ENCODE measurements at regions not wholly inside any gene's neighbourhood (a gene's known extent, or its start where the extent isn't known, plus 50 kb on each side); places are given as distances from the start of the nearest gene placed in this dataset.
A peak's percentile ranks its signal among the peaks of the same experiment; 100 is the strongest.

DNA sequence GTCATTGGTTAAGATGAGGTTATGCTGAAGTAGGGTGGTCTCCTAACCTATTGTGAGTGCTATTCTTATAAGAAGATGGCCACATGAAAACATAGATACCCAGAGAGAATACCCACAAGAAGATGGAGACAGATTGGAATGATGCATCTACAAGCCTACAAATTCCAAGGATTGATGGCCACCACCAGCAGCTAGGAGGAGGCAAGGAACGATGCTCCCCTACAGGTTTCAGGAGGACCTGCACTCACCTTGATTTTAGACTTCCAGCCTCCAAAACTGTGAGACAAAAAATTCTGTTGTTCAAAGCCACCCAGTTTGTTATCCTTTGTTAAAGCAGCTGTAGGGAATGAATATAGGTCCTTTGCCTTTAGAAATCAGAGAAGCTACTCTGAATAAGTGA lies 227.4 kb downstream of the NEDD1 start:
- TF ChIP-seq, protein P1, sequence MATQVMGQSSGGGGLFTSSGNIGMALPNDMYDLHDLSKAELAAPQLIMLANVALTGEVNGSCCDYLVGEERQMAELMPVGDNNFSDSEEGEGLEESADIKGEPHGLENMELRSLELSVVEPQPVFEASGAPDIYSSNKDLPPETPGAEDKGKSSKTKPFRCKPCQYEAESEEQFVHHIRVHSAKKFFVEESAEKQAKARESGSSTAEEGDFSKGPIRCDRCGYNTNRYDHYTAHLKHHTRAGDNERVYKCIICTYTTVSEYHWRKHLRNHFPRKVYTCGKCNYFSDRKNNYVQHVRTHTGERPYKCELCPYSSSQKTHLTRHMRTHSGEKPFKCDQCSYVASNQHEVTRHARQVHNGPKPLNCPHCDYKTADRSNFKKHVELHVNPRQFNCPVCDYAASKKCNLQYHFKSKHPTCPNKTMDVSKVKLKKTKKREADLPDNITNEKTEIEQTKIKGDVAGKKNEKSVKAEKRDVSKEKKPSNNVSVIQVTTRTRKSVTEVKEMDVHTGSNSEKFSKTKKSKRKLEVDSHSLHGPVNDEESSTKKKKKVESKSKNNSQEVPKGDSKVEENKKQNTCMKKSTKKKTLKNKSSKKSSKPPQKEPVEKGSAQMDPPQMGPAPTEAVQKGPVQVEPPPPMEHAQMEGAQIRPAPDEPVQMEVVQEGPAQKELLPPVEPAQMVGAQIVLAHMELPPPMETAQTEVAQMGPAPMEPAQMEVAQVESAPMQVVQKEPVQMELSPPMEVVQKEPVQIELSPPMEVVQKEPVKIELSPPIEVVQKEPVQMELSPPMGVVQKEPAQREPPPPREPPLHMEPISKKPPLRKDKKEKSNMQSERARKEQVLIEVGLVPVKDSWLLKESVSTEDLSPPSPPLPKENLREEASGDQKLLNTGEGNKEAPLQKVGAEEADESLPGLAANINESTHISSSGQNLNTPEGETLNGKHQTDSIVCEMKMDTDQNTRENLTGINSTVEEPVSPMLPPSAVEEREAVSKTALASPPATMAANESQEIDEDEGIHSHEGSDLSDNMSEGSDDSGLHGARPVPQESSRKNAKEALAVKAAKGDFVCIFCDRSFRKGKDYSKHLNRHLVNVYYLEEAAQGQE (IDR thresholded peaks at IDR 0.05; ENCODE audit: borderline replicate concordance): no peak
- TF ChIP-seq POLR2AphosphoS5 (IDR thresholded peaks at IDR 0.05) (no peak), TAF1 (IDR thresholded peaks at IDR 0.05; ENCODE audit: low read depth) (no peak)
- TF ChIP-seq, protein P2, sequence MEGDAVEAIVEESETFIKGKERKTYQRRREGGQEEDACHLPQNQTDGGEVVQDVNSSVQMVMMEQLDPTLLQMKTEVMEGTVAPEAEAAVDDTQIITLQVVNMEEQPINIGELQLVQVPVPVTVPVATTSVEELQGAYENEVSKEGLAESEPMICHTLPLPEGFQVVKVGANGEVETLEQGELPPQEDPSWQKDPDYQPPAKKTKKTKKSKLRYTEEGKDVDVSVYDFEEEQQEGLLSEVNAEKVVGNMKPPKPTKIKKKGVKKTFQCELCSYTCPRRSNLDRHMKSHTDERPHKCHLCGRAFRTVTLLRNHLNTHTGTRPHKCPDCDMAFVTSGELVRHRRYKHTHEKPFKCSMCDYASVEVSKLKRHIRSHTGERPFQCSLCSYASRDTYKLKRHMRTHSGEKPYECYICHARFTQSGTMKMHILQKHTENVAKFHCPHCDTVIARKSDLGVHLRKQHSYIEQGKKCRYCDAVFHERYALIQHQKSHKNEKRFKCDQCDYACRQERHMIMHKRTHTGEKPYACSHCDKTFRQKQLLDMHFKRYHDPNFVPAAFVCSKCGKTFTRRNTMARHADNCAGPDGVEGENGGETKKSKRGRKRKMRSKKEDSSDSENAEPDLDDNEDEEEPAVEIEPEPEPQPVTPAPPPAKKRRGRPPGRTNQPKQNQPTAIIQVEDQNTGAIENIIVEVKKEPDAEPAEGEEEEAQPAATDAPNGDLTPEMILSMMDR (IDR thresholded peaks at IDR 0.05; ENCODE audit: poor library complexity, severe bottlenecking): peak; percentile 9
- no peaks in the 10 kb centered on the region for H3K36me3 ChIP-seq (ENCODE audit: insufficient read depth, low read length)
- no peaks in the 10 kb centered on the region for H3K9me2 ChIP-seq (ENCODE audit: insufficient read depth, low read length)
- H3K27ac ChIP-seq (ENCODE audit: low read length): no peak overlapping the region
- H3K4me3 ChIP-seq (ENCODE audit: low read length): no peak overlapping the region
- H3K79me2 ChIP-seq (replicated peaks; ENCODE audit: insufficient read depth, low read length): no peaks in the 10 kb centered on the region
- no peak overlapping the region for H3K9ac ChIP-seq (ENCODE audit: low read length)
- H2AFZ ChIP-seq (ENCODE audit: low read depth, low read length): no peak overlapping the region
- no peaks in the 10 kb centered on the region for H3K27me3 ChIP-seq (ENCODE audit: insufficient read depth, low read depth, low read length)
- no peaks in the 10 kb centered on the region for H4K20me1 ChIP-seq (ENCODE audit: insufficient read depth)
- no peaks in the 10 kb centered on the region for H3K9me3 ChIP-seq (ENCODE audit: low read length)
- peaks cover 4% of the 10 kb centered on the region for H3F3A ChIP-seq (ENCODE audit: insufficient read depth, low read length, poor library complexity, severe bottlenecking)
- H3K4me2 ChIP-seq (ENCODE audit: low read length): no peak overlapping the region

DNA sequence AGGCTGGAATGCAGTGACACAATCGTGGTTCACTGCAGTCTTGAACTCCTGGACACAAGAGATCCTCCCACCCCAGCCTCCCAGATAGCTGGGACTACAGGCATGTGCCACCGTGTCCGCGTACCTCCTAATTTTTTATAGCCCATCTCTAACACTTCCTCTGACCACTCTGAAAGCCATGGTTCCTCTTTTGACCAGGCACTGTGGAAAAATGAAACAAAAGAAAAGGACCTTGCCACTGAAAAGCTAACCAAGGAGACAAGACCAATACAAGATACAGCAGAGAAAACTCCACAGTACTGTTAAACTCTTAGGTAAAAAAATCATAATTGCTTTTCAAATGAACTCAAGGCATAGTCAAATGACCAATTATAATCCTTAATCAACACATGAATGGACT lies 233.3 kb downstream of the NEDD1 start:
- Histone ChIP-seq H3K36me3 (ENCODE audit: insufficient read depth, low read length) (no peaks in the 10 kb centered on the region), H2AFZ (ENCODE audit: low read depth, low read length) (no peak overlapping the region), H3K79me2 (replicated peaks; ENCODE audit: insufficient read depth, low read length) (no peaks in the 10 kb centered on the region), H3K4me3 (ENCODE audit: low read length) (no peak overlapping the region), H3K9ac (ENCODE audit: low read length) (no peak overlapping the region), H3K27ac (ENCODE audit: low read length) (no peak overlapping the region), H3F3A (ENCODE audit: insufficient read depth, low read length, poor library complexity, severe bottlenecking) (no peaks in the 10 kb centered on the region), H3K9me3 (ENCODE audit: low read length) (no peaks in the 10 kb centered on the region), H3K9me2 (ENCODE audit: insufficient read depth, low read length) (no peaks in the 10 kb centered on the region), H3K27me3 (ENCODE audit: insufficient read depth, low read depth, low read length) (no peaks in the 10 kb centered on the region), H3K4me2 (ENCODE audit: low read length) (no peak overlapping the region), H4K20me1 (ENCODE audit: insufficient read depth) (no peaks in the 10 kb centered on the region)
- TF ChIP-seq, protein P1 (IDR thresholded peaks at IDR 0.05; ENCODE audit: borderline replicate concordance): no peak
- TF ChIP-seq SMC3 (conservative IDR thresholded peaks at IDR 0.05; ENCODE audit: poor library complexity) (no peak), MXI1 (conservative IDR thresholded peaks at IDR 0.05; ENCODE audit: poor library complexity, severe bottlenecking) (no peak), RAD21 (conservative IDR thresholded peaks at IDR 0.05) (no peak), EP300 (conservative IDR thresholded peaks at IDR 0.05; ENCODE audit: poor library complexity, severe bottlenecking) (no peak), EZH2 (IDR thresholded peaks at IDR 0.05; ENCODE audit: borderline replicate concordance, insufficient read depth, low read length, poor library complexity, severe bottlenecking) (no peak), TAF1 (IDR thresholded peaks at IDR 0.05; ENCODE audit: low read depth) (no peak), POLR2AphosphoS5 (IDR thresholded peaks at IDR 0.05) (no peak)
- TF ChIP-seq, protein P2 (IDR thresholded peaks at IDR 0.05; ENCODE audit: poor library complexity, severe bottlenecking): no peak

Measured in neural cell (in vitro differentiated cells).